AG08396 (cell line): ENCODE measurements at regions not wholly inside any gene's neighbourhood (a gene's known extent, or its start where the extent isn't known, plus 50 kb on each side); places are given as distances from the start of the nearest gene placed in this dataset.
"Not testable (repeated sequence)": the region's sequence is repeated elsewhere in the genome, so short reads cannot be mapped to it uniquely, and the experiment has no call there.

Experiments
- DNase-seq: peaks from one replicate; pipeline ENCODE4 v3.0.0; 2012; ENCODE audit warnings: low spot score, mixed read lengths

GRCh38 chr10:101280511-101280910 is 51.2 kb upstream of the LBX1 start:
- DNase-seq, result no peak

GRCh38 chr10:101280921-101281320 is 51.7 kb upstream of the LBX1 start:
- not testable (repeated sequence) for DNase-seq

GRCh38 chr10:101282947-101283346 is 53.7 kb upstream of the LBX1 start:
- DNase-seq, result no peak

GRCh38 chr10:101283762-101284100 is 54.5 kb upstream of the LBX1 start:
- DNase-seq, result no peak

- no peak for DNase-seq
Measured at GRCh38 chr10:101284101-101284743, 55.0 kb upstream of the LBX1 start.

GRCh38 chr10:101284744-101285463 is 55.6 kb upstream of the LBX1 start:
- DNase-seq, result no peak

GRCh38 chr10:101285519-101286070 is 56.3 kb upstream of the LBX1 start:
- DNase-seq, result no peak

- DNase-seq, result no peak
Measured at GRCh38 chr10:101286248-101287046, 57.2 kb upstream of the LBX1 start.

GRCh38 chr10:101287183-101287996 is 58.1 kb upstream of the LBX1 start:
- DNase-seq, result no peak

- DNase-seq, result peak; percentile 63
Measured at GRCh38 chr10:101287997-101288635, 58.9 kb upstream of the LBX1 start.

GRCh38 chr10:101289541-101289940 is 60.3 kb upstream of the LBX1 start:
- DNase-seq, result no peak

GRCh38 chr10:101290431-101290830 is 61.2 kb upstream of the LBX1 start:
- no peak for DNase-seq

- no peak for DNase-seq
Measured at GRCh38 chr10:101290881-101291280, 61.6 kb upstream of the LBX1 start.

GRCh38 chr10:101291331-101292193 is 62.3 kb upstream of the LBX1 start:
- DNase-seq, result peak; percentile 82

GRCh38 chr10:101292194-101293006 is 61.6 kb upstream of the BTRC start:
- peak; percentile 49 for DNase-seq

GRCh38 chr10:101293007-101293723 is 60.8 kb upstream of the BTRC start:
- no peak for DNase-seq

- no peak for DNase-seq
Measured at GRCh38 chr10:101294109-101294508, 59.9 kb upstream of the BTRC start.

- no peak for DNase-seq
Measured at GRCh38 chr10:101295261-101295660, 58.7 kb upstream of the BTRC start.
